ENCODE measurements at regions not wholly inside any gene's neighbourhood (a gene's known extent, or its start where the extent isn't known, plus 50 kb on each side); places are given as distances from the start of the nearest gene placed in this dataset.
A peak's percentile ranks its signal among the peaks of the same experiment; 100 is the strongest.
"Not testable (repeated sequence)": the region's sequence is repeated elsewhere in the genome, so short reads cannot be mapped to it uniquely, and the experiment has no call there.

- not testable (repeated sequence) for DNase-seq
Measured at GRCh38 chr2:89756616-89757015, 1065.1 kb downstream of the RPIA start.

- DNase-seq: not testable (repeated sequence)
Measured at GRCh38 chr2:89758332-89759026, 1067.0 kb downstream of the RPIA start.

- DNase-seq: not testable (repeated sequence)
Measured at GRCh38 chr2:89760762-89761161, 1069.3 kb downstream of the RPIA start.

- not testable (repeated sequence) for DNase-seq
Measured at GRCh38 chr2:89761171-89761570, 1069.7 kb downstream of the RPIA start.

- DNase-seq: not testable (repeated sequence)
Measured at GRCh38 chr2:89761863-89762262, 1070.4 kb downstream of the RPIA start.

GRCh38 chr2:89762461-89763253 lies 1071.2 kb downstream of the RPIA start:
- DNase-seq: peak; percentile 31

GRCh38 chr2:89763254-89763580 lies 1071.7 kb downstream of the RPIA start:
- no peak for DNase-seq

GRCh38 chr2:89763581-89764485 lies 1072.4 kb downstream of the RPIA start:
- DNase-seq: no peak

- DNase-seq: not testable (repeated sequence)
Measured at GRCh38 chr2:89764571-89765360, 1073.3 kb downstream of the RPIA start.

- not testable (repeated sequence) for DNase-seq
Measured at GRCh38 chr2:89765361-89765718, 1073.9 kb downstream of the RPIA start.

GRCh38 chr2:89766141-89766990 lies 1074.9 kb downstream of the RPIA start:
- not testable (repeated sequence) for DNase-seq

- not testable (repeated sequence) for DNase-seq
Measured at GRCh38 chr2:89767058-89767457, 1075.6 kb downstream of the RPIA start.

GRCh38 chr2:89767572-89768435 lies 1076.3 kb downstream of the RPIA start:
- no peak for DNase-seq

GRCh38 chr2:89775885-89776284 lies 1084.4 kb downstream of the RPIA start:
- no peak for DNase-seq

- DNase-seq: no peak
Measured at GRCh38 chr2:89780318-89780717, 1088.8 kb downstream of the RPIA start.

GRCh38 chr2:89781962-89782361 lies 1090.5 kb downstream of the RPIA start:
- DNase-seq: no peak

- DNase-seq: no peak
Measured at GRCh38 chr2:89784960-89785359, 1093.5 kb downstream of the RPIA start.

- not testable (repeated sequence) for DNase-seq
Measured at GRCh38 chr2:89785528-89785927, 1094.1 kb downstream of the RPIA start.

GRCh38 chr2:89786642-89787041 lies 1095.2 kb downstream of the RPIA start:
- not testable (repeated sequence) for DNase-seq

- not testable (repeated sequence) for DNase-seq
Measured at GRCh38 chr2:89795530-89795929, 1104.1 kb downstream of the RPIA start.

Data from activated CD4-positive, CD25-positive, alpha-beta regulatory T cell treated with anti-CD3 and anti-CD28 coated beads, Interleukin-2, amount 50 U/mL, for 72 hours (primary cell).